Bone marrow (tissue), 2 donors: ENCODE measurements at regions not wholly inside any gene's neighbourhood (a gene's known extent, or its start where the extent isn't known, plus 50 kb on each side); places are given as distances from the start of the nearest gene placed in this dataset.
"Not testable (repeated sequence)": the region's sequence is repeated elsewhere in the genome, so short reads cannot be mapped to it uniquely, and the experiment has no call there.

Experiments used
- DNase-seq, 2 donors: peaks; one replicate each; lab custom pipeline; 2025; lab: John Stamatoyannopoulos, UW

GRCh38 chr4:114249976-114250375 is 270.5 kb upstream of the ARSJ start:
- no peak for DNase-seq

- no peak for DNase-seq
These were observed 271.0 kb upstream of the ARSJ start for GRCh38 chr4:114250439-114250891.

GRCh38 chr4:114251020-114251419 is 271.6 kb upstream of the ARSJ start:
- no peak for DNase-seq

GRCh38 chr4:114252499-114252898 is 273.1 kb upstream of the ARSJ start:
- DNase-seq: no peak

GRCh38 chr4:114257501-114257900 is 278.1 kb upstream of the ARSJ start:
- no peak for DNase-seq

GRCh38 chr4:114262421-114262820 is 283.0 kb upstream of the ARSJ start:
- DNase-seq: not testable (repeated sequence)

- DNase-seq: no peak
These were observed 283.8 kb upstream of the ARSJ start for GRCh38 chr4:114263233-114263632.

- no peak for DNase-seq
These were observed 285.0 kb upstream of the ARSJ start for GRCh38 chr4:114264452-114264851.

GRCh38 chr4:114264877-114265291 is 285.4 kb upstream of the ARSJ start:
- no peak for DNase-seq

- no peak for DNase-seq
These were observed 285.9 kb upstream of the ARSJ start for GRCh38 chr4:114265342-114265741.

GRCh38 chr4:114267976-114268375 is 288.5 kb upstream of the ARSJ start:
- no peak for DNase-seq

GRCh38 chr4:114271031-114271430 is 291.6 kb upstream of the ARSJ start:
- DNase-seq: no peak

- no peak for DNase-seq
These were observed 292.8 kb upstream of the ARSJ start for GRCh38 chr4:114272226-114272625.

- DNase-seq: no peak
These were observed 293.8 kb upstream of the ARSJ start for GRCh38 chr4:114273238-114273637.

GRCh38 chr4:114277690-114278089 is 298.2 kb upstream of the ARSJ start:
- DNase-seq: no peak

GRCh38 chr4:114279066-114279465 is 299.6 kb upstream of the ARSJ start:
- no peak for DNase-seq

- no peak for DNase-seq
These were observed 300.3 kb upstream of the ARSJ start for GRCh38 chr4:114279711-114280110.

- no peak for DNase-seq
These were observed 301.2 kb upstream of the ARSJ start for GRCh38 chr4:114280645-114281044.

- DNase-seq: no peak
These were observed 301.9 kb upstream of the ARSJ start for GRCh38 chr4:114281164-114281960.

- DNase-seq: no peak
These were observed 303.5 kb upstream of the ARSJ start for GRCh38 chr4:114282937-114283336.

GRCh38 chr4:114284629-114285028 is 305.2 kb upstream of the ARSJ start:
- no peak for DNase-seq

- DNase-seq: no peak
These were observed 306.9 kb upstream of the ARSJ start for GRCh38 chr4:114286262-114286810.

- no peak for DNase-seq
These were observed 307.7 kb upstream of the ARSJ start for GRCh38 chr4:114287079-114287696.
